ENCODE measurements at regions not wholly inside any gene's neighbourhood (a gene's known extent, or its start where the extent isn't known, plus 50 kb on each side); places are given as distances from the start of the nearest gene placed in this dataset.

DNA sequence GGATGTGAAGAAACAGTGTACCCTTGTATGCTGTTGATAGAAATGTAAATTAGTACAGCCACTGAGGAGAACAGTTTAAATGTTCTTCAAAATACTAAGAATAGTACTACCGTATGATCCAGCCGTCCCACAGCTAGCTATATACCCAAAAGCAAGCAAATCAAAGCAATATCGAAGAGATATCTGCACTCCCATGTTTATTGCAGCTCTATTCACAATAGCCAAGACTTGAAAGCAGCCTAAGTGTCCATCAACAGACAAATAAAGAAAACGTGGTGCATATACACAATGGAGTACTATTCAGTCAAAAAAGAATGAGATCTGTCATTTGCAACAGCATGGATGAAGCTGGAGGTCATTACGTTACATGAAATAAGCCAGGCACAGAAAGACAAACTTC, 88.5 kb upstream of the SLC38A4 start:
- TF ChIP-seq, protein P1, sequence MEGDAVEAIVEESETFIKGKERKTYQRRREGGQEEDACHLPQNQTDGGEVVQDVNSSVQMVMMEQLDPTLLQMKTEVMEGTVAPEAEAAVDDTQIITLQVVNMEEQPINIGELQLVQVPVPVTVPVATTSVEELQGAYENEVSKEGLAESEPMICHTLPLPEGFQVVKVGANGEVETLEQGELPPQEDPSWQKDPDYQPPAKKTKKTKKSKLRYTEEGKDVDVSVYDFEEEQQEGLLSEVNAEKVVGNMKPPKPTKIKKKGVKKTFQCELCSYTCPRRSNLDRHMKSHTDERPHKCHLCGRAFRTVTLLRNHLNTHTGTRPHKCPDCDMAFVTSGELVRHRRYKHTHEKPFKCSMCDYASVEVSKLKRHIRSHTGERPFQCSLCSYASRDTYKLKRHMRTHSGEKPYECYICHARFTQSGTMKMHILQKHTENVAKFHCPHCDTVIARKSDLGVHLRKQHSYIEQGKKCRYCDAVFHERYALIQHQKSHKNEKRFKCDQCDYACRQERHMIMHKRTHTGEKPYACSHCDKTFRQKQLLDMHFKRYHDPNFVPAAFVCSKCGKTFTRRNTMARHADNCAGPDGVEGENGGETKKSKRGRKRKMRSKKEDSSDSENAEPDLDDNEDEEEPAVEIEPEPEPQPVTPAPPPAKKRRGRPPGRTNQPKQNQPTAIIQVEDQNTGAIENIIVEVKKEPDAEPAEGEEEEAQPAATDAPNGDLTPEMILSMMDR (IDR thresholded peaks at IDR 0.05), result no peak
- TF ChIP-seq POLR2A (IDR thresholded peaks at IDR 0.05), result no peak
